ENCODE measurements at regions not wholly inside any gene's neighbourhood (a gene's known extent, or its start where the extent isn't known, plus 50 kb on each side); places are given as distances from the start of the nearest gene placed in this dataset.

DNA sequence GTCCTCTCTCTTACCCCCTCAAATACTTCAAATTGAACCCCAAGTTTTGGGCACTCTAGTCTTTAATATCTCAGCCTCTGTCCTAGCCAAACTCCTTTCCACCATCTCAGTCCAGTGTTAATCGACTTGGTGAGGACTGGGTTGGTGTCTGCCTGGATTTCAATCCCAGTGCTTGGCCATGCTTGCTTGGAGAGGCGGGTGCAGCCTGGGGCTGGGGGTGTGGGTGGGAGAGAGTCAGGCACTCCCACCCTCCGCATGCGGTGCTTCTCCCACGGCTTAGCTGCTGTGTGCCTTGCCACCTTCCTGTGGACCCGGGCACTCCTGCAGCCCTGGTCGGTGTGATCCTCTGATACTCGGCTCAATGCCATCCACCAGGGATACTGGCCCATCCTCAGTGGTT lies 220.8 kb upstream of the HDAC4 start:
- Histone ChIP-seq H3K9ac (ENCODE audit: low read depth, low read length) (no peak overlapping the region), H3K27me3 (ENCODE audit: insufficient read depth, low read length) (no peaks in the 10 kb centered on the region), H3K9me3 (ENCODE audit: insufficient read depth, low read depth, low read length) (peaks cover 7% of the 10 kb centered on the region; the same call in 1 of the 2 replicates), H3K27ac (ENCODE audit: low read depth, low read length) (no peak overlapping the region), H3K4me1 (ENCODE audit: insufficient read depth, low read length) (no peaks in the 10 kb centered on the region), H3K36me3 (ENCODE audit: insufficient read depth, low read length) (no peaks in the 10 kb centered on the region), H3K4me3 (ENCODE audit: low read length) (no peak overlapping the region)
- WGBS = 97% methylated on average over 8 of the region's 8 CpGs

GRCh38 chr2:239619369-239619768 lies 218.5 kb upstream of the HDAC4 start:
- Histone ChIP-seq H3K27me3 (ENCODE audit: insufficient read depth, low read length) (no peaks in the 10 kb centered on the region), H3K9me3 (ENCODE audit: insufficient read depth, low read depth, low read length) (peaks cover 13% of the 10 kb centered on the region; the same call in 1 of the 2 replicates), H3K27ac (ENCODE audit: low read depth, low read length) (no peak overlapping the region)

DNA sequence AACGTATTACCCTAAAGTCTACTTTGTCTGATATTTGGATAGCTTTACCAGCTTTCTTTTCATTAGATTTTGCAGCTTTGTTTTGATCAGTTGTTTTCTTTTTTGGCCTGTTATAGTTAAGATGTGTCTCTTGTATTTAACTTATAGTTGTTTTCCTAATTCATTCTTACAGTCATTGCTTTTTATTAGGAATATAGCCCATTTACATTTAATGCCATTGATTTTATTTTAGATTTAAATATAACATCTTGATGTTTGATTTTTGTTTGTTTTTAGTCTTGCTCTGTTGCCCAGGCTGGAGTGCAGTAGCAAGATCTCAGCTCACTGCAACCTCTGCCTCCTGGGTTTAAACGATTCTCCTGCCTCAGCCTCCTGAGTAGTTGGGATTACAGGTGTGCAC lies 215.9 kb upstream of the HDAC4 start:
- no peak overlapping the region for H3K27ac ChIP-seq (ENCODE audit: low read depth, low read length)
- H3K36me3 ChIP-seq (ENCODE audit: insufficient read depth, low read length) = no peaks in the 10 kb centered on the region
- peaks cover 13% of the 10 kb centered on the region; the same call in 1 of the 2 replicates for H3K9me3 ChIP-seq (ENCODE audit: insufficient read depth, low read depth, low read length)

More at GRCh38 chr2:239619369-239619768, 218.5 kb upstream of the HDAC4 start:
- WGBS = no CpG with 5 or more reads among the region's 1 CpG
- no peaks in the 10 kb centered on the region for H3K4me1 ChIP-seq (ENCODE audit: insufficient read depth, low read length)
- no peaks in the 10 kb centered on the region for H3K36me3 ChIP-seq (ENCODE audit: insufficient read depth, low read length)
- H3K9ac ChIP-seq (ENCODE audit: low read depth, low read length) = no peak overlapping the region
- no peak overlapping the region for H3K4me3 ChIP-seq (ENCODE audit: low read length)

DNA sequence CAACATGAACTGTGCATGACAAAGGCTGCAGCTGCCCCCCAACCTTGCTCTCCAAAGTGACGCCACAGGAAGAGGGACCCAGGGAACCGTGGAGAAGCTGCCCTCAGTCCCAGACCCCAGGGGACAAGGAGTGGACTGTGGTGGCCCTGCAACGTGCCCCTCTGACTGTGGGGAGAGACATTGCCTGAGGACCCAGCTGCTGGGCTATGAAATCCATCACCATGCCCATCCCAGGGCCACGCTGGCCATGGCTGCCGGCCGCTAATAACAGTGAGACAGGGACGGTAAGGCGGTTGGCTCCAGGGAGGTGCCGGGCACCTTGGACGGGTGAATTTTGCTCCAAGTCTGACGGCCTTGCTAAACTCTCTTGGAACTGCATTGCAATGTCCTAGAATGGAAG lies 211.3 kb upstream of the HDAC4 start:
- no peak overlapping the region for H3K27ac ChIP-seq (ENCODE audit: low read depth, low read length)
- H3K9ac ChIP-seq (ENCODE audit: low read depth, low read length) = no peak overlapping the region
- no peak overlapping the region for H3K4me3 ChIP-seq (ENCODE audit: low read length)
- peaks cover 7% of the 10 kb centered on the region; the same call in 1 of the 2 replicates for H3K9me3 ChIP-seq (ENCODE audit: insufficient read depth, low read depth, low read length)
- no peaks in the 10 kb centered on the region for H3K27me3 ChIP-seq (ENCODE audit: insufficient read depth, low read length)
- 94% methylated on average over 11 of the region's 11 CpGs for WGBS
- no peaks in the 10 kb centered on the region for H3K36me3 ChIP-seq (ENCODE audit: insufficient read depth, low read length)
- no peaks in the 10 kb centered on the region for H3K4me1 ChIP-seq (ENCODE audit: insufficient read depth, low read length)

More for the DNA sequence above, 215.9 kb upstream of the HDAC4 start:
- Histone ChIP-seq H3K4me3 (ENCODE audit: low read length) (no peak overlapping the region), H3K4me1 (ENCODE audit: insufficient read depth, low read length) (no peaks in the 10 kb centered on the region), H3K27me3 (ENCODE audit: insufficient read depth, low read length) (no peaks in the 10 kb centered on the region), H3K9ac (ENCODE audit: low read depth, low read length) (no peak overlapping the region)
- 48% methylated on average over 2 of the region's 2 CpGs for WGBS

GRCh38 chr2:239611222-239611795 lies 210.5 kb upstream of the HDAC4 start:
- H3K27ac ChIP-seq (ENCODE audit: low read depth, low read length) = no peak overlapping the region
- no peaks in the 10 kb centered on the region for H3K4me1 ChIP-seq (ENCODE audit: insufficient read depth, low read length)
- H3K36me3 ChIP-seq (ENCODE audit: insufficient read depth, low read length) = no peaks in the 10 kb centered on the region
- no peaks in the 10 kb centered on the region for H3K27me3 ChIP-seq (ENCODE audit: insufficient read depth, low read length)
- 0 out of 2 replicates have a peak, but pooled peaks cover 4% of the 10 kb centered on the region for H3K9me3 ChIP-seq (ENCODE audit: insufficient read depth, low read depth, low read length)
- H3K9ac ChIP-seq (ENCODE audit: low read depth, low read length) = no peak overlapping the region
- H3K4me3 ChIP-seq (ENCODE audit: low read length) = no peak overlapping the region
- 90% methylated on average over 10 of the region's 10 CpGs for WGBS

GRCh38 chr2:239610457-239611221 lies 209.8 kb upstream of the HDAC4 start:
- Histone ChIP-seq H3K9ac (ENCODE audit: low read depth, low read length) (no peak overlapping the region), H3K9me3 (ENCODE audit: insufficient read depth, low read depth, low read length) (no peaks in the 10 kb centered on the region), H3K4me3 (ENCODE audit: low read length) (no peak overlapping the region), H3K27ac (ENCODE audit: low read depth, low read length) (no peak overlapping the region), H3K36me3 (ENCODE audit: insufficient read depth, low read length) (no peaks in the 10 kb centered on the region), H3K4me1 (ENCODE audit: insufficient read depth, low read length) (no peaks in the 10 kb centered on the region), H3K27me3 (ENCODE audit: insufficient read depth, low read length) (no peaks in the 10 kb centered on the region)
- WGBS = 93% methylated on average over 9 of the region's 9 CpGs

- no peaks in the 10 kb centered on the region for H3K4me1 ChIP-seq (ENCODE audit: insufficient read depth, low read length)
- H3K4me3 ChIP-seq (ENCODE audit: low read length) = no peak overlapping the region
- no peaks in the 10 kb centered on the region for H3K9me3 ChIP-seq (ENCODE audit: insufficient read depth, low read depth, low read length)
- 94% methylated on average over 26 of the region's 26 CpGs for WGBS
- H3K27ac ChIP-seq (ENCODE audit: low read depth, low read length) = no peak overlapping the region
- no peaks in the 10 kb centered on the region for H3K36me3 ChIP-seq (ENCODE audit: insufficient read depth, low read length)
- H3K9ac ChIP-seq (ENCODE audit: low read depth, low read length) = no peak overlapping the region
- no peaks in the 10 kb centered on the region for H3K27me3 ChIP-seq (ENCODE audit: insufficient read depth, low read length)
These were observed 208.9 kb upstream of the HDAC4 start for GRCh38 chr2:239609607-239610310.

DNA sequence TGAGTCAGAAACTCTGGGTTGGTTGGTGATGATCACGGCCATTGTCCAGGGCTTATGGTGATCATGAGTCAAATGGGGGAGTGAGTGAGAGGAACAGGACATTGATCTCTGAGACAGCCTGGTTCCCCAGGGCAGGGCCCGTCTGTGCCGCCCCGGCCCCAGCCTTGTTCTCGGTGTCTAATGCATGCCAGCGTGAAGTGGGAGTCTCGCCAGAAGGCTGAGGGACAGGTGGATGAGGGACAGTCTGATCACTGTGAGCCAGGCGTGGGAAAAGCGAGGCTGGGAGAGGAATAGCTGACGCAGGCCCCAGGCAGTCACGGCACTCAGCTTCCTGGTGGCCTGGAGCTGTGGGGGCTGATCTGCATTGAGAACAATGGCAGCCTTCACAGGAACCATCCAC lies 208.3 kb upstream of the HDAC4 start:
- WGBS = 92% methylated on average over 11 of the region's 11 CpGs

DNA sequence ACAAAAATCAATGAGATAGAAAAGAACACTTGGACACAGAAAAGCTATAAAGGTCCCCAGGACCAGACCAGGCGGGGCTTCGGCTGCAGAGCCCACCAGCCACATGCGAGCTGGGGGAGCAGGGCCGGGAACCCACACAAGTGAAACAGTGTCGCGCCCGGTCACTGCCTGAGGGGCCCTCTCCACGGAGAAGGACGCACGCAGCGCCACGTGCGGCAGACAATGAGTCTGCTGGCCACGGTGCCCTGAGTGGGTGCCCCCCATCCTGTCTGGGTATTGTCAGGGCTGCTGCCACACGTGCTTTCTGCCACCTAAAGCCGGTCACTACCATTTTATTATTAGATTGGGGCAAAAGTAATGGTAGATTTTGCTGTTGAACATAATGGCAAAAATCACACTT lies 207.9 kb upstream of the HDAC4 start:
- no peaks in the 10 kb centered on the region for H3K27me3 ChIP-seq (ENCODE audit: insufficient read depth, low read length)
- no peak overlapping the region for H3K9ac ChIP-seq (ENCODE audit: low read depth, low read length)
- 88% methylated on average over 16 of the region's 16 CpGs for WGBS
- H3K4me1 ChIP-seq (ENCODE audit: insufficient read depth, low read length) = no peaks in the 10 kb centered on the region
- no peaks in the 10 kb centered on the region for H3K9me3 ChIP-seq (ENCODE audit: insufficient read depth, low read depth, low read length)
- H3K27ac ChIP-seq (ENCODE audit: low read depth, low read length) = no peak overlapping the region
- H3K4me3 ChIP-seq (ENCODE audit: low read length) = no peak overlapping the region
- H3K36me3 ChIP-seq (ENCODE audit: insufficient read depth, low read length) = no peaks in the 10 kb centered on the region

More for the DNA sequence above, 208.3 kb upstream of the HDAC4 start:
- H3K27me3 ChIP-seq (ENCODE audit: insufficient read depth, low read length) = no peaks in the 10 kb centered on the region
- H3K4me3 ChIP-seq (ENCODE audit: low read length) = no peak overlapping the region
- H3K9ac ChIP-seq (ENCODE audit: low read depth, low read length) = no peak overlapping the region
- no peaks in the 10 kb centered on the region for H3K9me3 ChIP-seq (ENCODE audit: insufficient read depth, low read depth, low read length)
- no peaks in the 10 kb centered on the region for H3K4me1 ChIP-seq (ENCODE audit: insufficient read depth, low read length)
- no peak overlapping the region for H3K27ac ChIP-seq (ENCODE audit: low read depth, low read length)
- no peaks in the 10 kb centered on the region for H3K36me3 ChIP-seq (ENCODE audit: insufficient read depth, low read length)

DNA sequence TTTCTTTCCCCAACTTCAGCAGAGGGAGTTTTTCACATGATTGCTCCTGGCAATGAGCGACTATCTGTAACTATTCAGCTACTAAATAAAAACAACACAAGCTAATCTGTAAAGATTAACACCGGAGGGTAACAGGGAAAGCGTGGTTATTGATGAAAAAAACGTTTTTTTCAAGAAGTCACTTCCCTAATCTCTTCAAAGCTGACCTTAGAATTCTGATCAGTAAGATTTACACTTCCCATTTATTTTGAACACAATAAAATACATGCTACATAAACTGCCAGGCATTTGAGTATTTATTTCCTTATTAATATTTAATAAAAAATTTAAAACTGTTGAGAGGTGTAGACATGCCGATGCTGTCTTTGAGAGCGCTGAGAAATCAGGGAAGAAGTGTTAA lies 207.4 kb upstream of the HDAC4 start:
- H3K9ac ChIP-seq (ENCODE audit: low read depth, low read length) = no peak overlapping the region
- no peak overlapping the region for H3K4me3 ChIP-seq (ENCODE audit: low read length)
- no peaks in the 10 kb centered on the region for H3K4me1 ChIP-seq (ENCODE audit: insufficient read depth, low read length)
- H3K36me3 ChIP-seq (ENCODE audit: insufficient read depth, low read length) = no peaks in the 10 kb centered on the region
- H3K27me3 ChIP-seq (ENCODE audit: insufficient read depth, low read length) = no peaks in the 10 kb centered on the region
- H3K27ac ChIP-seq (ENCODE audit: low read depth, low read length) = no peak overlapping the region
- H3K9me3 ChIP-seq (ENCODE audit: insufficient read depth, low read depth, low read length) = no peaks in the 10 kb centered on the region
- 91% methylated on average over 6 of the region's 6 CpGs for WGBS

DNA sequence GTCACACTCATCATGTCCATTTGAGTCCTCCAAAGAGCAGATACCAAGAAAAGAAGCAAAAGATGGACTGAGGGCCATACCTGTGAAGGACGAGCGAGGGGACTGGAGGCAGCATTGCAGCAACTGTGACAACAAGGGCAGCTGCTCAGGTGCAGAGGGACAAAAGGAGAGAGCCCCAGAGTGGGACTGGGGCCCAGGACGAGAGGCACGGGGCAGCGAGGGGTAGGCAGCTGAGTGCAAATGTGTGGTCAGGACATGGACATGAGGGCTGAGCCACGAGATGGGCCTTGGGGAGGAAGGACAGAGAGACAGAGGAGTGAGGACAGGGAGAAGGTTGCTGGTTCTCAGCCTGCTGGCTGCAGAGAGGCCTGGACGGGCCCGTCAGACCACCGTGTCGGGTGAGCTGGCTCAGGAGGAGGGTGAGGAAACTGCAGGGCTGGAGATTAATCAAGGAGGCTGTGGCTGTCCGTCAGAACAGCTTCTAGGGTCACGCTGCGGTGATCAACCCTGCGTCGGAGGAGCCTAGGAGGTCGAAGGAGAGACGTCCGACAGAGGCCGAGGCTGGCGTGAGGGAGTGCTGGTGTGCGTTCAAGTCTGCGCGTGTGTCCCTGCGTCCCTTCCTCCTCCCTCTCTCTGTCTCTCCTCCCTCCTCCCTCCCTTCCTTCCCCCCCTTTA lies 206.8 kb upstream of the HDAC4 start:
- no peaks in the 10 kb centered on the region for H3K9me3 ChIP-seq (ENCODE audit: insufficient read depth, low read depth, low read length)
- no peaks in the 10 kb centered on the region for H3K36me3 ChIP-seq (ENCODE audit: insufficient read depth, low read length)
- H3K4me1 ChIP-seq (ENCODE audit: insufficient read depth, low read length) = no peaks in the 10 kb centered on the region
- no peak overlapping the region for H3K4me3 ChIP-seq (ENCODE audit: low read length)
- WGBS = 90% methylated on average over 24 of the region's 24 CpGs
- no peaks in the 10 kb centered on the region for H3K27me3 ChIP-seq (ENCODE audit: insufficient read depth, low read length)
- no peak overlapping the region for H3K27ac ChIP-seq (ENCODE audit: low read depth, low read length)
- no peak overlapping the region for H3K9ac ChIP-seq (ENCODE audit: low read depth, low read length)

All from HUES64 (cell line).